Activated CD8-positive, alpha-beta memory T cell treated with anti-CD3 and anti-CD28 coated beads, Interleukin-2, amount 50 U/mL, for 24 hours (primary cell): ENCODE measurements at regions not wholly inside any gene's neighbourhood (a gene's known extent, or its start where the extent isn't known, plus 50 kb on each side); places are given as distances from the start of the nearest gene placed in this dataset.

ENCODE experiments used
- DNase-seq: peaks from one replicate; pipeline ENCODE4 v3.0.0-alpha.2; 2020; ENCODE audit errors: extremely low read depth

GRCh38 chr17:15894913-15895658 lies 49.8 kb upstream of the ADORA2B start:
- no peak for DNase-seq
